DMS79 treated with DMSO at 0.1 percent for 48 hours (cell line): ENCODE measurements at regions not wholly inside any gene's neighbourhood (a gene's known extent, or its start where the extent isn't known, plus 50 kb on each side); places are given as distances from the start of the nearest gene placed in this dataset.
A peak's percentile ranks its signal among the peaks of the same experiment; 100 is the strongest.
"Not testable (repeated sequence)": the region's sequence is repeated elsewhere in the genome, so short reads cannot be mapped to it uniquely, and the experiment has no call there.

Source experiments
- DNase-seq: peaks from one replicate; lab custom pipeline; 2025; lab: John Stamatoyannopoulos, UW

GRCh38 chr20:4635781-4636180 is 50.5 kb upstream of the PRNP start:
- DNase-seq: no peak

GRCh38 chr20:4635342-4635741 is 50.9 kb upstream of the PRNP start:
- DNase-seq: no peak

- DNase-seq: no peak
Observed at GRCh38 chr20:4633780-4634179, 52.5 kb upstream of the PRNP start.

- DNase-seq: no peak
Observed at GRCh38 chr20:4633379-4633778, 52.9 kb upstream of the PRNP start.

- DNase-seq: no peak
Observed at GRCh38 chr20:4632876-4633275, 53.4 kb upstream of the PRNP start.

GRCh38 chr20:4626228-4626627 is 60.0 kb upstream of the PRNP start:
- no peak for DNase-seq

- DNase-seq: no peak
Observed at GRCh38 chr20:4625687-4626086, 60.6 kb upstream of the PRNP start.

GRCh38 chr20:4624675-4625336 is 61.5 kb upstream of the PRNP start:
- DNase-seq: not testable (repeated sequence)

GRCh38 chr20:4619144-4619543 is 67.1 kb upstream of the PRNP start:
- DNase-seq: not testable (repeated sequence)

- DNase-seq: no peak
Observed at GRCh38 chr20:4617484-4617883, 68.8 kb upstream of the PRNP start.

- DNase-seq: no peak
Observed at GRCh38 chr20:4617019-4617418, 69.2 kb upstream of the PRNP start.

- DNase-seq: peak; percentile 53
Observed at GRCh38 chr20:4613718-4614620, 72.3 kb upstream of the PRNP start.

GRCh38 chr20:4613184-4613583 is 73.1 kb upstream of the PRNP start:
- no peak for DNase-seq

- DNase-seq: no peak
Observed at GRCh38 chr20:4610871-4611270, 75.4 kb upstream of the PRNP start.

- DNase-seq: no peak
Observed at GRCh38 chr20:4609511-4609910, 76.7 kb upstream of the PRNP start.

GRCh38 chr20:4608861-4609260 is 77.4 kb upstream of the PRNP start:
- DNase-seq: no peak

GRCh38 chr20:4607287-4607713 is 79.0 kb upstream of the PRNP start:
- DNase-seq: peak; percentile 34

- DNase-seq: no peak
Observed at GRCh38 chr20:4606051-4606450, 80.2 kb upstream of the PRNP start.

GRCh38 chr20:4605166-4605565 is 81.1 kb upstream of the PRNP start:
- DNase-seq: no peak

GRCh38 chr20:4604580-4604979 is 81.7 kb upstream of the PRNP start:
- DNase-seq: no peak

- no peak for DNase-seq
Observed at GRCh38 chr20:4603724-4604123, 82.5 kb upstream of the PRNP start.

GRCh38 chr20:4602297-4602631 is 84.0 kb upstream of the PRNP start:
- no peak for DNase-seq

GRCh38 chr20:4601630-4602296 is 84.5 kb upstream of the PRNP start:
- peak; percentile 38 for DNase-seq
